ENCODE measurements at regions not wholly inside any gene's neighbourhood (a gene's known extent, or its start where the extent isn't known, plus 50 kb on each side); places are given as distances from the start of the nearest gene placed in this dataset.

- TF ChIP-seq CTCF (IDR thresholded peaks at IDR 0.05) (no peak), POLR2A (IDR thresholded peaks at IDR 0.05) (no peak)
Observed at GRCh38 chr6:94127716-94128115, 708.4 kb upstream of the EPHA7 start.

All from adrenal gland (tissue), 5 donors.